ENCODE measurements at regions not wholly inside any gene's neighbourhood (a gene's known extent, or its start where the extent isn't known, plus 50 kb on each side); places are given as distances from the start of the nearest gene placed in this dataset.
"Not testable (repeated sequence)": the region's sequence is repeated elsewhere in the genome, so short reads cannot be mapped to it uniquely, and the experiment has no call there.

- POLR2A ChIA-PET; H3K9me3 ChIP-seq (ENCODE audit: low read length): not testable (repeated sequence)
These were observed 142.9 kb downstream of the GOLGA6L6 start for GRCh38 chr15:20398680-20399079.

DNA sequence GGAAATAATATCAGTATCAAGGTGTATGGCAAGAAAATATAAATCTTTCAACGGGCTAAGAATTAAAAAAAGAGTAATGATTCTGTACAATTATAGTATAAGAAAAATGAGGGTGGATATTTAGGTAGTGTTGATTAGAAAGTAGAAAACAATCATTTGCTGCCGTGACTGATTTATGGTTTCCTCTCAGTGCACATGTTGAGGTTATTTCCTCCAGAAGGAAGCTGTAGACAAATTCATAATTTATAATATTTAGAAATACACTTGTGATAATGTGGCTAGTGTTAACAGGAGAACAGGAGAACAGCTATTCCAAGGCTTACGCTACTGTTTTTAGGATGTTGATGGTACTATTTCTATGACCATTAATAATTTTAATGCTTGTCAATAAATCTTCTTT, 153.4 kb downstream of the GOLGA6L6 start:
- H3K27ac ChIP-seq (ENCODE audit: low read depth, low read length, poor library complexity, severe bottlenecking); H3K4me1 ChIP-seq (ENCODE audit: insufficient read depth, low read length, poor library complexity, severe bottlenecking); H3K4me3 ChIP-seq (ENCODE audit: low read depth, low read length, poor library complexity, severe bottlenecking); DNase-seq (ENCODE audit: low spot score); H3K9me3 ChIP-seq (ENCODE audit: low read length); H4K20me1 ChIP-seq (ENCODE audit: insufficient read depth, low read length); H3K36me3 ChIP-seq (ENCODE audit: insufficient read depth, low read length); H2AFZ ChIP-seq (ENCODE audit: low read length); H3K79me2 ChIP-seq (ENCODE audit: insufficient read depth, low read depth, low read length); H3K9me2 ChIP-seq (ENCODE audit: insufficient read depth, low read length); intact Hi-C loops (cut with micrococcal nuclease; ENCODE audit: unreplicated experiment); H3K4me2 ChIP-seq (ENCODE audit: low read length); POLR2A ChIA-PET; CTCF ChIA-PET (ENCODE audit: unreplicated experiment); BruUV-seq (replicated peaks): not testable (repeated sequence)

More at GRCh38 chr15:20398680-20399079, 142.9 kb downstream of the GOLGA6L6 start:
- H3K9me2 ChIP-seq (ENCODE audit: insufficient read depth, low read length); H3K4me3 ChIP-seq (ENCODE audit: low read depth, low read length, poor library complexity, severe bottlenecking); H2AFZ ChIP-seq (ENCODE audit: low read length); H4K20me1 ChIP-seq (ENCODE audit: insufficient read depth, low read length); H3K4me2 ChIP-seq (ENCODE audit: low read length); H3K4me1 ChIP-seq (ENCODE audit: insufficient read depth, low read length, poor library complexity, severe bottlenecking); DNase-seq (ENCODE audit: low spot score); CTCF ChIA-PET (ENCODE audit: unreplicated experiment); intact Hi-C loops (cut with micrococcal nuclease; ENCODE audit: unreplicated experiment); H3K27ac ChIP-seq (ENCODE audit: low read depth, low read length, poor library complexity, severe bottlenecking); BruUV-seq (replicated peaks); H3K36me3 ChIP-seq (ENCODE audit: insufficient read depth, low read length); H3K79me2 ChIP-seq (ENCODE audit: insufficient read depth, low read depth, low read length): not testable (repeated sequence)

GRCh38 chr15:20386198-20386597, 155.4 kb downstream of the GOLGA6L6 start:
- intact Hi-C loops (cut with micrococcal nuclease; ENCODE audit: unreplicated experiment) = no loop called here
- ChIA-PET POLR2A (interaction anchor here (0.6 to 0.8 kb wide), 2 partner anchors 13 to 1839 kb away, joined by 4 to 8 read pairs; no protein-coding TSS in a partner anchor), CTCF (ENCODE audit: unreplicated experiment) (no interaction called here)
- no peak for DNase-seq (ENCODE audit: low spot score)
- Histone ChIP-seq H3K4me2 (ENCODE audit: low read length) (no peak overlapping the region), H3K36me3 (ENCODE audit: insufficient read depth, low read length) (no peaks in the 10 kb centered on the region), H3K27ac (ENCODE audit: low read depth, low read length, poor library complexity, severe bottlenecking) (no peak overlapping the region), H3K9me3 (ENCODE audit: low read length) (no peaks in the 10 kb centered on the region), H3K9me2 (ENCODE audit: insufficient read depth, low read length) (no peaks in the 10 kb centered on the region), H3K4me1 (ENCODE audit: insufficient read depth, low read length, poor library complexity, severe bottlenecking) (no peaks in the 10 kb centered on the region), H2AFZ (ENCODE audit: low read length) (no peak overlapping the region), H3K4me3 (ENCODE audit: low read depth, low read length, poor library complexity, severe bottlenecking) (no peak overlapping the region), H4K20me1 (ENCODE audit: insufficient read depth, low read length) (no peaks in the 10 kb centered on the region), H3K79me2 (ENCODE audit: insufficient read depth, low read depth, low read length) (no peaks in the 10 kb centered on the region)
- BruUV-seq (replicated peaks) = no TSS peak
- TF ChIP-seq EZH2phosphoT487 (IDR thresholded peaks at IDR 0.05; ENCODE audit: borderline replicate concordance, low read depth, low read length) (no peak), CTCF (conservative IDR thresholded peaks at IDR 0.05; ENCODE audit: low read length) (no peak)

- H3K4me1 ChIP-seq (ENCODE audit: insufficient read depth, low read length, poor library complexity, severe bottlenecking); H2AFZ ChIP-seq (ENCODE audit: low read length); BruUV-seq (replicated peaks); DNase-seq (ENCODE audit: low spot score); H3K4me2 ChIP-seq (ENCODE audit: low read length); POLR2A ChIA-PET; H3K79me2 ChIP-seq (ENCODE audit: insufficient read depth, low read depth, low read length); intact Hi-C loops (cut with micrococcal nuclease; ENCODE audit: unreplicated experiment); H3K4me3 ChIP-seq (ENCODE audit: low read depth, low read length, poor library complexity, severe bottlenecking); H3K27ac ChIP-seq (ENCODE audit: low read depth, low read length, poor library complexity, severe bottlenecking); H4K20me1 ChIP-seq (ENCODE audit: insufficient read depth, low read length); H3K9me2 ChIP-seq (ENCODE audit: insufficient read depth, low read length); H3K9me3 ChIP-seq (ENCODE audit: low read length); CTCF ChIA-PET (ENCODE audit: unreplicated experiment); H3K36me3 ChIP-seq (ENCODE audit: insufficient read depth, low read length): not testable (repeated sequence)
These were observed 161.4 kb downstream of the GOLGA6L6 start for GRCh38 chr15:20380199-20380598.
